ENCODE measurements at regions not wholly inside any gene's neighbourhood (a gene's known extent, or its start where the extent isn't known, plus 50 kb on each side); places are given as distances from the start of the nearest gene placed in this dataset.

DNA sequence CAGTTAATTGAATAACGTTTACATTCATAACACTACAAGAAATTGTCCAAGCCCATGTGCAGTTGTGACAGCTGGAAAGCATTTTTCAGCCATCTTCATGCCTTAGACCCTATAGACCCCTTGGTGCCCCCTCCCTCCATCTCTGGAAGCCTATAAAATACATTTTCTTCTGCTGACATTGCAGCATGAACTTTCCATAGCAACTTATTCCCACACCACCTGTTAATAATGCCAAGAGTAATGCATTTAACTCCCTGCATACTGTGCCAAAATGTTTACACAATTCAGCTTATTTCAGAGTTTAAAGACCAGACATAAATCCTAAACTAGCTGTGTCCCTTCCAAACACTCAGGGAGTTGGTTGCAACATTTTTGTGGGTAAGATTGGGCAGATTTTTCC lies 143.0 kb upstream of the ARHGAP20 start:
- H3K9me3 ChIP-seq (ENCODE audit: control insufficient read depth, insufficient read depth, low read depth, low read length), result no peaks in the 10 kb centered on the region
- H3K36me3 ChIP-seq (ENCODE audit: control insufficient read depth in 2 of 2, insufficient read depth in 1 of 2, low read length in 2 of 2), result no peaks in the 10 kb centered on the region
- POLR2A ChIA-PET, result no interaction called here
- H3K4me1 ChIP-seq (ENCODE audit: control insufficient read depth, insufficient read depth, low read length), result no peaks in the 10 kb centered on the region
- H3K4me3 ChIP-seq (ENCODE audit: low read depth, low read length), result no peak overlapping the region
- no peak overlapping the region for H3K27ac ChIP-seq (ENCODE audit: extremely low read depth, low read depth, low read length)
- CTCF ChIA-PET, result no interaction called here
- no peak for TF ChIP-seq ZNF48 (tag by site-specific recombination; IDR thresholded peaks at IDR 0.05)
- TF ChIP-seq, protein P1, sequence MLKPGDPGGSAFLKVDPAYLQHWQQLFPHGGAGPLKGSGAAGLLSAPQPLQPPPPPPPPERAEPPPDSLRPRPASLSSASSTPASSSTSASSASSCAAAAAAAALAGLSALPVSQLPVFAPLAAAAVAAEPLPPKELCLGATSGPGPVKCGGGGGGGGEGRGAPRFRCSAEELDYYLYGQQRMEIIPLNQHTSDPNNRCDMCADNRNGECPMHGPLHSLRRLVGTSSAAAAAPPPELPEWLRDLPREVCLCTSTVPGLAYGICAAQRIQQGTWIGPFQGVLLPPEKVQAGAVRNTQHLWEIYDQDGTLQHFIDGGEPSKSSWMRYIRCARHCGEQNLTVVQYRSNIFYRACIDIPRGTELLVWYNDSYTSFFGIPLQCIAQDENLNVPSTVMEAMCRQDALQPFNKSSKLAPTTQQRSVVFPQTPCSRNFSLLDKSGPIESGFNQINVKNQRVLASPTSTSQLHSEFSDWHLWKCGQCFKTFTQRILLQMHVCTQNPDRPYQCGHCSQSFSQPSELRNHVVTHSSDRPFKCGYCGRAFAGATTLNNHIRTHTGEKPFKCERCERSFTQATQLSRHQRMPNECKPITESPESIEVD (tag by site-specific recombination; IDR thresholded peaks at IDR 0.05), result 0 out of 2 replicates have a peak, but pooled peaks have one; percentile 12

DNA sequence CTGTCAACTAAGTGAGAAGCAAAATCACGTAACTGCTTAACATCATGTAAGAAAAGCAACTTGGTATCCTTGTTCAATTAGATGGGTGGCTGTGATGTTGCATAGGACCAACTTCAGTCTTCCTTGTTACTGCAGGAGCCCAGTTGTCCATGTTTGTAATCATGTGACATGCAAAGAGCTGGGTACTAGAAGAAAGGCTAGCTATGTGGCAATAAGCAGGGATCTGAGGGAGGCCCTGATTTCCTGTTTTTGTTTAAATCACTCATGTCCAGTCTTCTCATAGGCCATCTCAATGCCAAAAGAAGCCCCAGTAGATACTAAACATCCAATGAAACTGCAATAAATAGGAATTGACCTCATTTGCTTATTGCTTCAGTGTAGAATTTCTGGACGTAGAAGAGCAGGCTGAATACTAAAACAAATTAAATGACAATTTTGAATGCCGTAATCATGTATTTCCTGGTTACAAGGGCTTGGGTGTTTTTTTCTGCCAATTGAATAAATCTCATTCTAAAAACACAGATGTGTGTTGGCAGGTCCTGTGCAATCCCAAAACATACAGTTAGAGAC lies 140.8 kb upstream of the ARHGAP20 start:
- Histone ChIP-seq H3K36me3 (ENCODE audit: control insufficient read depth in 2 of 2, insufficient read depth in 1 of 2, low read length in 2 of 2) (no peaks in the 10 kb centered on the region), H3K9me3 (ENCODE audit: control insufficient read depth, insufficient read depth, low read depth, low read length) (no peaks in the 10 kb centered on the region), H3K4me1 (ENCODE audit: control insufficient read depth, insufficient read depth, low read length) (no peaks in the 10 kb centered on the region), H3K4me3 (ENCODE audit: low read depth, low read length) (no peak overlapping the region), H3K27ac (ENCODE audit: extremely low read depth, low read depth, low read length) (no peak overlapping the region)
- CTCF ChIA-PET, result no interaction called here
- TF ChIP-seq, protein P2, sequence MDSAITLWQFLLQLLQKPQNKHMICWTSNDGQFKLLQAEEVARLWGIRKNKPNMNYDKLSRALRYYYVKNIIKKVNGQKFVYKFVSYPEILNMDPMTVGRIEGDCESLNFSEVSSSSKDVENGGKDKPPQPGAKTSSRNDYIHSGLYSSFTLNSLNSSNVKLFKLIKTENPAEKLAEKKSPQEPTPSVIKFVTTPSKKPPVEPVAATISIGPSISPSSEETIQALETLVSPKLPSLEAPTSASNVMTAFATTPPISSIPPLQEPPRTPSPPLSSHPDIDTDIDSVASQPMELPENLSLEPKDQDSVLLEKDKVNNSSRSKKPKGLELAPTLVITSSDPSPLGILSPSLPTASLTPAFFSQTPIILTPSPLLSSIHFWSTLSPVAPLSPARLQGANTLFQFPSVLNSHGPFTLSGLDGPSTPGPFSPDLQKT (IDR thresholded peaks at IDR 0.05; ENCODE audit: borderline replicate concordance, low read depth, low read length), result no peak
- TF ChIP-seq, protein P3, sequence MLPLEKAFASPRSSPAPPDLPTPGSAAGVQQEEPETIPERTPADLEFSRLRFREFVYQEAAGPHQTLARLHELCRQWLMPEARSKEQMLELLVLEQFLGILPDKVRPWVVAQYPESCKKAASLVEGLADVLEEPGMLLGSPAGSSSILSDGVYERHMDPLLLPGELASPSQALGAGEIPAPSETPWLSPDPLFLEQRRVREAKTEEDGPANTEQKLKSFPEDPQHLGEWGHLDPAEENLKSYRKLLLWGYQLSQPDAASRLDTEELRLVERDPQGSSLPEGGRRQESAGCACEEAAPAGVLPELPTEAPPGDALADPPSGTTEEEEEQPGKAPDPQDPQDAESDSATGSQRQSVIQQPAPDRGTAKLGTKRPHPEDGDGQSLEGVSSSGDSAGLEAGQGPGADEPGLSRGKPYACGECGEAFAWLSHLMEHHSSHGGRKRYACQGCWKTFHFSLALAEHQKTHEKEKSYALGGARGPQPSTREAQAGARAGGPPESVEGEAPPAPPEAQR (tag by site-specific recombination; IDR thresholded peaks at IDR 0.05), result no peak
- TF ChIP-seq ZNF514 (tag by site-specific recombination; IDR thresholded peaks at IDR 0.05), result no peak
- TF ChIP-seq, protein P4, sequence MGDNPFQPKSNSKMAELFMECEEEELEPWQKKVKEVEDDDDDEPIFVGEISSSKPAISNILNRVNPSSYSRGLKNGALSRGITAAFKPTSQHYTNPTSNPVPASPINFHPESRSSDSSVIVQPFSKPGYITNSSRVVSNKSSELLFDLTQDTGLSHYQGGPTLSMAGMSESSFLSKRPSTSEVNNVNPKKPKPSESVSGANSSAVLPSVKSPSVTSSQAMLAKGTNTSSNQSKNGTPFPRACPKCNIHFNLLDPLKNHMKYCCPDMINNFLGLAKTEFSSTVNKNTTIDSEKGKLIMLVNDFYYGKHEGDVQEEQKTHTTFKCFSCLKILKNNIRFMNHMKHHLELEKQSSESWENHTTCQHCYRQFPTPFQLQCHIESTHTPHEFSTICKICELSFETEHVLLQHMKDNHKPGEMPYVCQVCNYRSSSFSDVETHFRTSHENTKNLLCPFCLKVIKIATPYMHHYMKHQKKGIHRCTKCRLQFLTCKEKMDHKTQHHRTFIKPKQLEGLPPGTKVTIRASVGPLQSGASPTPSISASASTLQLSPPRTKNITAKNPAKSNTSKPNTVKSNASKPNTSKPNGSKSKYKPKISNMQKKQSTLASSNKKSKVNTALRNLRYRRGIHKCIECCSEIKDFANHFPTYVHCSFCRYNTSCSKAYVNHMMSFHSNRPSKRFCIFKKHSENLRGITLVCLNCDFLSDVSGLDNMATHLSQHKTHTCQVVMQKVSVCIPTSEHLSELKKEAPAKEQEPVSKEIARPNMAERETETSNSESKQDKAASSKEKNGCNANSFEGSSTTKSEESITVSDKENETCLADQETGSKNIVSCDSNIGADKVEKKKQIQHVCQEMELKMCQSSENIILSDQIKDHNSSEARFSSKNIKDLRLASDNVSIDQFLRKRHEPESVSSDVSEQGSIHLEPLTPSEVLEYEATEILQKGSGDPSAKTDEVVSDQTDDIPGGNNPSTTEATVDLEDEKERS (tag by site-specific recombination; IDR thresholded peaks at IDR 0.05), result no peak
- no peak for TF ChIP-seq KLF9 (tag by site-specific recombination; IDR thresholded peaks at IDR 0.05; ENCODE audit: low read depth)
- no peak for TF ChIP-seq ZNF677 (tag by site-specific recombination; IDR thresholded peaks at IDR 0.05)
- TF ChIP-seq, protein P5, sequence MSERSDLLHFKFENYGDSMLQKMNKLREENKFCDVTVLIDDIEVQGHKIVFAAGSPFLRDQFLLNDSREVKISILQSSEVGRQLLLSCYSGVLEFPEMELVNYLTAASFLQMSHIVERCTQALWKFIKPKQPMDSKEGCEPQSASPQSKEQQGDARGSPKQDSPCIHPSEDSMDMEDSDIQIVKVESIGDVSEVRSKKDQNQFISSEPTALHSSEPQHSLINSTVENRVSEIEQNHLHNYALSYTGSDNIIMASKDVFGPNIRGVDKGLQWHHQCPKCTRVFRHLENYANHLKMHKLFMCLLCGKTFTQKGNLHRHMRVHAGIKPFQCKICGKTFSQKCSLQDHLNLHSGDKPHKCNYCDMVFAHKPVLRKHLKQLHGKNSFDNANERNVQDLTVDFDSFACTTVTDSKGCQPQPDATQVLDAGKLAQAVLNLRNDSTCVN (tag by site-specific recombination; optimal IDR thresholded peaks at IDR 0.05), result no peak
- no peak for TF ChIP-seq MZF1 (tag by site-specific recombination; IDR thresholded peaks at IDR 0.05; ENCODE audit: borderline replicate concordance)
- POLR2A ChIA-PET, result no interaction called here

DNA sequence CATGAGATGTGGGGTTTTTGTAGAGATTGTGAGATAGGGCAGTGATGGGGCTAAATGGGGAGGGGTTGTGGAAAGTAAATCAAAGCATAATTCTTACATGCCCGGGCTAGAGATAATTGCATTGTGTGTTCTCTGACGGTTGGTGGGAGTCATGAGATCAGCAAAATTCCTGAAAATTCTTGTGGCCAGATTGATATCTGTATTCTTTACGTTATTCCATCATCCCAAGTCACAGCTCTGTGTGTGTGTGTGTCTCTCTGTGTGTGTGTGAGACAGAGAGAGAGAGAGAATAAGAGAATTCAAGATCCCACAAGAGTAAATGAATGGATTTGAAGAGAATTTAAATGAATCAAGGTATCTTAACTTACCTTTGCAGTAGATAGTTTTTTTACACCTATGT lies 138.6 kb upstream of the ARHGAP20 start:
- Histone ChIP-seq H3K9me3 (ENCODE audit: control insufficient read depth, insufficient read depth, low read depth, low read length) (no peaks in the 10 kb centered on the region), H3K27ac (ENCODE audit: extremely low read depth, low read depth, low read length) (no peak overlapping the region), H3K4me3 (ENCODE audit: low read depth, low read length) (no peak overlapping the region), H3K36me3 (ENCODE audit: control insufficient read depth in 2 of 2, insufficient read depth in 1 of 2, low read length in 2 of 2) (no peaks in the 10 kb centered on the region), H3K4me1 (ENCODE audit: control insufficient read depth, insufficient read depth, low read length) (no peaks in the 10 kb centered on the region)
- CTCF ChIA-PET, result no interaction called here
- POLR2A ChIA-PET, result no interaction called here
- TF ChIP-seq ZNF785 (tag by site-specific recombination; IDR thresholded peaks at IDR 0.05), result no peak
- no peak for TF ChIP-seq MYNN (tag by site-specific recombination; IDR thresholded peaks at IDR 0.05; ENCODE audit: borderline replicate concordance)
- TF ChIP-seq ZNF146 (tag by site-specific recombination; IDR thresholded peaks at IDR 0.05), result no peak
- TF ChIP-seq, protein P6, sequence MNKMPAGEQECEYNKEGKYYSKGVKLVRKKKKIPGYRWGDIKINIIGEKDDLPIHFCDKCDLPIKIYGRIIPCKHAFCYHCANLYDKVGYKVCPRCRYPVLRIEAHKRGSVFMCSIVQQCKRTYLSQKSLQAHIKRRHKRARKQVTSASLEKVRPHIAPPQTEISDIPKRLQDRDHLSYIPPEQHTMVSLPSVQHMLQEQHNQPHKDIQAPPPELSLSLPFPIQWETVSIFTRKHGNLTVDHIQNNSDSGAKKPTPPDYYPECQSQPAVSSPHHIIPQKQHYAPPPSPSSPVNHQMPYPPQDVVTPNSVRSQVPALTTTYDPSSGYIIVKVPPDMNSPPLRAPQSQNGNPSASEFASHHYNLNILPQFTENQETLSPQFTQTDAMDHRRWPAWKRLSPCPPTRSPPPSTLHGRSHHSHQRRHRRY (tag by site-specific recombination; IDR thresholded peaks at IDR 0.05), result no peak
- TF ChIP-seq ZNF169 (tag by site-specific recombination; IDR thresholded peaks at IDR 0.05), result no peak
